Kidney (tissue), 13 donors: ENCODE measurements at regions not wholly inside any gene's neighbourhood (a gene's known extent, or its start where the extent isn't known, plus 50 kb on each side); places are given as distances from the start of the nearest gene placed in this dataset.

Experiments
- DNase-seq, 5 donors: peaks; one replicate each; pipeline ENCODE4 v3.0.0-alpha.2; 2013 to 2020
- FAIRE-seq: peaks from 2 replicates; lab custom pipeline; 2012; peaks lifted over from hg19 to GRCh38; lab: Jason Lieb, UNC
- H3K27ac ChIP-seq, 2 donors: one replicate each; pipeline ENCODE4 v1.7.0; 2013; ENCODE audit warnings: low read depth in 2 of 2, low read length in 2 of 2, inconsistent platforms in 1 of 2
- H3K27me3 ChIP-seq: one replicate; pipeline ENCODE4 v1.7.1; 2013; ENCODE audit warnings: low read length, inconsistent platforms; ENCODE audit not compliant: control insufficient read depth, insufficient read depth
- H3K36me3 ChIP-seq, 3 donors: one replicate each; pipeline versions ENCODE4 v1.7.0 to v1.7.1; 2013; ENCODE audit warnings: low read length in 3 of 3, control low read depth in 1 of 3, inconsistent platforms in 1 of 3; ENCODE audit not compliant: insufficient read depth in 3 of 3, control insufficient read depth in 2 of 3
- H3K4me1 ChIP-seq, 3 donors: one replicate each; pipeline versions ENCODE4 v1.7.0 to v1.7.1; 2013; ENCODE audit warnings: low read length in 3 of 3, inconsistent platforms in 1 of 3, low read depth in 1 of 3; ENCODE audit not compliant: control insufficient read depth in 2 of 3, insufficient read depth in 2 of 3
- H3K4me3 ChIP-seq, 3 donors: one replicate each; pipeline versions ENCODE4 v1.7.0 to v1.8.1; 2013; ENCODE audit warnings: low read length in 3 of 3, control low read depth in 1 of 3, inconsistent platforms in 1 of 3
- H3K9ac ChIP-seq, 3 donors: one replicate each; pipeline versions ENCODE4 v1.7.0 to v1.7.1; 2013; ENCODE audit warnings: low read length in 3 of 3, control low read depth in 1 of 3, inconsistent platforms in 1 of 3
- H3K9me3 ChIP-seq, 3 donors: one replicate each; pipeline versions ENCODE4 v1.7.0 to v1.7.1; 2013; ENCODE audit warnings: low read length in 3 of 3, control low read depth in 1 of 3, inconsistent platforms in 1 of 3; ENCODE audit not compliant: control insufficient read depth in 2 of 3, insufficient read depth in 1 of 3
- CTCF ChIP-seq: IDR thresholded peaks from 3 replicates; pipeline ENCODE4 v1.5.1; 2012; ENCODE audit warnings: mild to moderate bottlenecking, moderate library complexity, borderline replicate concordance; ENCODE audit not compliant: insufficient read depth; ENCODE audit errors: extremely low read depth
- intact Hi-C: fragments of 100-400 bp; cut with DNase I; formaldehyde crosslinking; loops from one replicate; pipeline ENCODE4 v1.11.1; 2022
- donor health status: control.
- donor health status: control.
- donor health status: control.
- donor health status: control.
- donor health status: control.
- donor health status: DM: yes; HTN: yes; CAD: no.
- donor health status: Normal renal cell carcinoma (clear cell type).

- DNase-seq (no peak), FAIRE-seq (no peak)
- H3K36me3 ChIP-seq = no peaks in the 10 kb centered on the region
- H3K27ac ChIP-seq = no peak overlapping the region
- H3K4me3 ChIP-seq = no peak overlapping the region
- intact Hi-C loops = no loop called here
- no peak for TF ChIP-seq CTCF
- no peaks in the 10 kb centered on the region for H3K27me3 ChIP-seq
- H3K9me3 ChIP-seq = no peaks in the 10 kb centered on the region
- peaks cover 0 to 4% (median 0%) of the 10 kb centered on the region in 3 donors for H3K4me1 ChIP-seq
- no peak overlapping the region for H3K9ac ChIP-seq
Measured at GRCh38 chr2:74039611-74040010, 54.9 kb downstream of the TET3 start.

GRCh38 chr2:74041182-74041581, 56.5 kb downstream of the TET3 start:
- H3K27ac ChIP-seq = no peak overlapping the region
- no peak for DNase-seq
- H3K4me1 ChIP-seq = peaks cover 0 to 4% (median 0%) of the 10 kb centered on the region in 3 donors
- no peaks in the 10 kb centered on the region for H3K36me3 ChIP-seq
- no peak overlapping the region for H3K4me3 ChIP-seq
- intact Hi-C loops = no loop called here
- no peak for TF ChIP-seq CTCF
- FAIRE-seq = no peak
- H3K9me3 ChIP-seq = no peaks in the 10 kb centered on the region
- no peak overlapping the region for H3K9ac ChIP-seq
- H3K27me3 ChIP-seq = no peaks in the 10 kb centered on the region

GRCh38 chr2:74041726-74042125, 57.0 kb downstream of the TET3 start:
- FAIRE-seq (no peak), DNase-seq (no peak)
- H3K27me3 ChIP-seq = no peaks in the 10 kb centered on the region
- no peak overlapping the region for H3K9ac ChIP-seq
- no peaks in the 10 kb centered on the region for H3K36me3 ChIP-seq
- no peak overlapping the region for H3K27ac ChIP-seq
- no peak for TF ChIP-seq CTCF
- no peaks in the 10 kb centered on the region for H3K9me3 ChIP-seq
- H3K4me1 ChIP-seq = peaks cover 0 to 4% (median 0%) of the 10 kb centered on the region in 3 donors
- H3K4me3 ChIP-seq = no peak overlapping the region
- intact Hi-C loops = no loop called here

- H3K9me3 ChIP-seq = no peaks in the 10 kb centered on the region
- intact Hi-C loops = no loop called here
- DNase-seq = no peak
- peaks cover 0 to 2% (median 0%) of the 10 kb centered on the region in 3 donors for H3K36me3 ChIP-seq
- H3K4me3 ChIP-seq = no peak overlapping the region
- H3K4me1 ChIP-seq = peaks cover 0 to 2% (median 0%) of the 10 kb centered on the region in 3 donors
- no peak for TF ChIP-seq CTCF
- H3K9ac ChIP-seq = no peak overlapping the region
- H3K27ac ChIP-seq = no peak overlapping the region
- H3K27me3 ChIP-seq = no peaks in the 10 kb centered on the region
- FAIRE-seq = no peak
Measured at GRCh38 chr2:74042606-74043005, 57.9 kb downstream of the TET3 start.
